ENCODE measurements at regions not wholly inside any gene's neighbourhood (a gene's known extent, or its start where the extent isn't known, plus 50 kb on each side); places are given as distances from the start of the nearest gene placed in this dataset.

GRCh38 chr6:128617285-128617684, 96.9 kb upstream of the PTPRK start:
- no peak for DNase-seq (ENCODE audit: low spot score)

GRCh38 chr6:128616342-128616741, 95.9 kb upstream of the PTPRK start:
- Histone ChIP-seq H3K27ac (ENCODE audit: poor library complexity, severe bottlenecking) (no peak overlapping the region), H3K4me3 (ENCODE audit: severe bottlenecking) (no peak overlapping the region), H3K27me3 (ENCODE audit: insufficient read depth, poor library complexity, severe bottlenecking) (no peaks in the 10 kb centered on the region), H3K4me1 (ENCODE audit: insufficient read depth, poor library complexity, severe bottlenecking) (no peaks in the 10 kb centered on the region), H3K9me3 (ENCODE audit: severe bottlenecking) (no peaks in the 10 kb centered on the region), H3K36me3 (ENCODE audit: low read depth) (no peaks in the 10 kb centered on the region)
- DNase-seq (ENCODE audit: low spot score): no peak
- TF ChIP-seq CTCF (IDR thresholded peaks at IDR 0.05; ENCODE audit: poor library complexity, severe bottlenecking): no peak
- ATAC-seq (ENCODE audit: low read depth): no peak

More at GRCh38 chr6:128617285-128617684, 96.9 kb upstream of the PTPRK start:
- H3K4me3 ChIP-seq (ENCODE audit: severe bottlenecking): no peak overlapping the region
- no peak for TF ChIP-seq CTCF (IDR thresholded peaks at IDR 0.05; ENCODE audit: poor library complexity, severe bottlenecking)
- H3K27me3 ChIP-seq (ENCODE audit: insufficient read depth, poor library complexity, severe bottlenecking): no peaks in the 10 kb centered on the region
- H3K9me3 ChIP-seq (ENCODE audit: severe bottlenecking): no peaks in the 10 kb centered on the region
- no peaks in the 10 kb centered on the region for H3K36me3 ChIP-seq (ENCODE audit: low read depth)
- ATAC-seq (ENCODE audit: low read depth): no peak
- no peaks in the 10 kb centered on the region for H3K4me1 ChIP-seq (ENCODE audit: insufficient read depth, poor library complexity, severe bottlenecking)
- H3K27ac ChIP-seq (ENCODE audit: poor library complexity, severe bottlenecking): no peak overlapping the region

DNA sequence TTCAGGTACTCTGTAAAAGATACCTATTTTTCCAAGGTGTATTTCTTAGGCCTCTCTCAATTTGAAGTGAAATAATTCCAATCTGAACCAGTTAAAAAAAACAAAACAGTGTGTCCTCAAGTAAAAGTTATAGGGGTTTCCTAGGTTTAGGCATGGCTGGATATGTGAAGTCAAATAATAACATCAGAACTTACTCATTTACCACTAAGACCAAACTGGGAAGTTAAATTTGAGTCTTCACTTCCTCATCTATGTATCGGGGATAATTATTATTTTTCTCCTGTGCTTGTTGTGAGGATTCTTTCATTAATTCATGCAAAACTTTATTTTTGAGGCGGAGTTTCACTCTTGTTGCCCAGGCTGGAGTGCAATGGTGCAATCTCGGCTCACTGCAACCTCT, 86.2 kb upstream of the PTPRK start:
- H3K4me3 ChIP-seq (ENCODE audit: severe bottlenecking): no peak overlapping the region
- no peaks in the 10 kb centered on the region for H3K36me3 ChIP-seq (ENCODE audit: low read depth)
- H3K27me3 ChIP-seq (ENCODE audit: insufficient read depth, poor library complexity, severe bottlenecking): no peaks in the 10 kb centered on the region
- peaks cover 19% of the 10 kb centered on the region for H3K4me1 ChIP-seq (ENCODE audit: insufficient read depth, poor library complexity, severe bottlenecking)
- no peaks in the 10 kb centered on the region for H3K9me3 ChIP-seq (ENCODE audit: severe bottlenecking)
- no peak for DNase-seq (ENCODE audit: low spot score)
- peak overlapping the region; percentile 95 for H3K27ac ChIP-seq (ENCODE audit: poor library complexity, severe bottlenecking)
- no peak for TF ChIP-seq CTCF (IDR thresholded peaks at IDR 0.05; ENCODE audit: poor library complexity, severe bottlenecking)
- ATAC-seq (ENCODE audit: low read depth): no peak

- Histone ChIP-seq H3K36me3 (ENCODE audit: low read depth) (no peaks in the 10 kb centered on the region), H3K27me3 (ENCODE audit: insufficient read depth, poor library complexity, severe bottlenecking) (no peaks in the 10 kb centered on the region), H3K4me3 (ENCODE audit: severe bottlenecking) (no peak overlapping the region), H3K27ac (ENCODE audit: poor library complexity, severe bottlenecking) (peak overlapping the region; percentile 95), H3K9me3 (ENCODE audit: severe bottlenecking) (no peaks in the 10 kb centered on the region), H3K4me1 (ENCODE audit: insufficient read depth, poor library complexity, severe bottlenecking) (peaks cover 24% of the 10 kb centered on the region)
- no peak for TF ChIP-seq CTCF (IDR thresholded peaks at IDR 0.05; ENCODE audit: poor library complexity, severe bottlenecking)
- ATAC-seq (ENCODE audit: low read depth) (peak; percentile 97), DNase-seq (ENCODE audit: low spot score) (no peak)
These were observed 85.6 kb upstream of the PTPRK start for GRCh38 chr6:128605961-128606360.

DNA sequence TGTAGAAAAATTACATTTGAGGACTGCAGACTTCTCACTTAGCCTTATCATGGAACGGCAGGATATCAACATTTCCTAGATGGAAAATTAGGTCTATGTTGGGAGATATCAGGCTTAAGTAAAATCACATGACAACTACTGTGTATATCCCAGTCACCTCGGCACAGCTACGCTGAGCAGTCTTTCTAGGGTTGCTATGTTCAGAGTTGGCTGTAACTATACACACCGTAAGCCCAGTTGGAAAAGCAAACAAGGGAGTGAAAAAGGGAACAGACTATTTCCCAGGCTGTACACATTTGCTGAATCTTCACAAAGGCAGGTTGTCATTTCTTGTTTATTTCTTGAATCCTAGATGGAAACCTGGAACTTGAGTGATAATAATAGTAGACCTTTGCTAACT, 80.7 kb upstream of the PTPRK start:
- Histone ChIP-seq H3K4me3 (ENCODE audit: severe bottlenecking) (no peak overlapping the region), H3K9me3 (ENCODE audit: severe bottlenecking) (no peaks in the 10 kb centered on the region), H3K27ac (ENCODE audit: poor library complexity, severe bottlenecking) (peak overlapping the region; percentile 97), H3K27me3 (ENCODE audit: insufficient read depth, poor library complexity, severe bottlenecking) (no peaks in the 10 kb centered on the region), H3K36me3 (ENCODE audit: low read depth) (no peaks in the 10 kb centered on the region), H3K4me1 (ENCODE audit: insufficient read depth, poor library complexity, severe bottlenecking) (peaks cover 62% of the 10 kb centered on the region)
- no peak for DNase-seq (ENCODE audit: low spot score)
- no peak for ATAC-seq (ENCODE audit: low read depth)
- no peak for TF ChIP-seq CTCF (IDR thresholded peaks at IDR 0.05; ENCODE audit: poor library complexity, severe bottlenecking)

Data from RWPE2 (cell line).